Mucosa of rectum (tissue), 2 donors: ENCODE measurements at regions not wholly inside any gene's neighbourhood (a gene's known extent, or its start where the extent isn't known, plus 50 kb on each side); places are given as distances from the start of the nearest gene placed in this dataset.

Experiments
- H3K27ac ChIP-seq, 2 donors: one replicate each; pipeline ENCODE4 v1.7.0; 2013; ENCODE audit warnings: inconsistent platforms in 2 of 2, low read depth in 2 of 2, low read length in 2 of 2
- H3K27me3 ChIP-seq, 2 donors: one replicate each; pipeline ENCODE4 v1.7.0; 2013; ENCODE audit warnings: low read length in 2 of 2; ENCODE audit not compliant: control insufficient read depth in 2 of 2, insufficient read depth in 2 of 2
- H3K36me3 ChIP-seq, 2 donors: one replicate each; pipeline ENCODE4 v1.7.0; 2013; ENCODE audit warnings: low read length in 2 of 2; ENCODE audit not compliant: control insufficient read depth in 2 of 2, insufficient read depth in 2 of 2
- H3K4me1 ChIP-seq, 2 donors: one replicate each; pipeline ENCODE4 v1.7.0; 2013; ENCODE audit warnings: low read length in 2 of 2, mild to moderate bottlenecking in 1 of 2; ENCODE audit not compliant: control insufficient read depth in 2 of 2, insufficient read depth in 2 of 2
- H3K4me3 ChIP-seq, 2 donors: one replicate each; pipeline ENCODE4 v1.7.0; 2013; ENCODE audit warnings: low read length in 2 of 2
- H3K9ac ChIP-seq, 2 donors: one replicate each; pipeline ENCODE4 v1.7.0; 2013; ENCODE audit warnings: low read length in 2 of 2, low read depth in 1 of 2, mild to moderate bottlenecking in 1 of 2
- H3K9me3 ChIP-seq, 2 donors: one replicate each; pipeline ENCODE4 v1.7.0; 2013; ENCODE audit warnings: low read length in 2 of 2; ENCODE audit not compliant: control insufficient read depth in 2 of 2
- donor health status: healthy.
- donor health status: Normal muscosa, but diverticular disease.

GRCh38 chr13:71067165-71067815, 799.7 kb downstream of the DACH1 start:
- Histone ChIP-seq H3K9ac (no peak overlapping the region), H3K27ac (no peak overlapping the region), H3K36me3 (no peaks in the 10 kb centered on the region), H3K27me3 (no peaks in the 10 kb centered on the region), H3K9me3 (no peaks in the 10 kb centered on the region), H3K4me3 (no peak overlapping the region), H3K4me1 (no peaks in the 10 kb centered on the region)

- H3K27ac ChIP-seq: no peak overlapping the region
- no peaks in the 10 kb centered on the region for H3K36me3 ChIP-seq
- no peaks in the 10 kb centered on the region for H3K4me1 ChIP-seq
- no peaks in the 10 kb centered on the region for H3K27me3 ChIP-seq
- no peak overlapping the region for H3K9ac ChIP-seq
- no peaks in the 10 kb centered on the region for H3K9me3 ChIP-seq
- no peak overlapping the region for H3K4me3 ChIP-seq
Measured at GRCh38 chr13:71056581-71056980, 810.4 kb downstream of the DACH1 start.

GRCh38 chr13:71055644-71056043, 811.4 kb downstream of the DACH1 start:
- H3K27me3 ChIP-seq: no peaks in the 10 kb centered on the region
- H3K9ac ChIP-seq: no peak overlapping the region
- H3K9me3 ChIP-seq: no peaks in the 10 kb centered on the region

GRCh38 chr13:71055047-71055446, 812.0 kb downstream of the DACH1 start:
- Histone ChIP-seq H3K4me1 (no peaks in the 10 kb centered on the region), H3K36me3 (no peaks in the 10 kb centered on the region), H3K4me3 (no peak overlapping the region), H3K9ac (no peak overlapping the region), H3K9me3 (no peaks in the 10 kb centered on the region), H3K27ac (no peak overlapping the region), H3K27me3 (no peaks in the 10 kb centered on the region)

More at GRCh38 chr13:71055644-71056043, 811.4 kb downstream of the DACH1 start:
- Histone ChIP-seq H3K4me3 (no peak overlapping the region), H3K36me3 (no peaks in the 10 kb centered on the region), H3K4me1 (no peaks in the 10 kb centered on the region), H3K27ac (no peak overlapping the region)

GRCh38 chr13:71054358-71054757, 812.6 kb downstream of the DACH1 start:
- Histone ChIP-seq H3K4me3 (no peak overlapping the region), H3K9ac (no peak overlapping the region), H3K9me3 (no peaks in the 10 kb centered on the region), H3K27me3 (no peaks in the 10 kb centered on the region), H3K4me1 (no peaks in the 10 kb centered on the region), H3K27ac (no peak overlapping the region), H3K36me3 (no peaks in the 10 kb centered on the region)

- no peaks in the 10 kb centered on the region for H3K36me3 ChIP-seq
- H3K4me3 ChIP-seq: no peak overlapping the region
- no peaks in the 10 kb centered on the region for H3K9me3 ChIP-seq
- H3K27me3 ChIP-seq: no peaks in the 10 kb centered on the region
- no peak overlapping the region for H3K9ac ChIP-seq
- H3K4me1 ChIP-seq: no peaks in the 10 kb centered on the region
- H3K27ac ChIP-seq: no peak overlapping the region
Measured at GRCh38 chr13:71051573-71051972, 815.4 kb downstream of the DACH1 start.

- Histone ChIP-seq H3K4me1 (no peaks in the 10 kb centered on the region), H3K9me3 (no peaks in the 10 kb centered on the region), H3K27ac (no peak overlapping the region)
Measured at GRCh38 chr13:71046360-71047079, 820.5 kb downstream of the DACH1 start.

GRCh38 chr13:71045101-71045500, 821.9 kb downstream of the DACH1 start:
- Histone ChIP-seq H3K9me3 (no peaks in the 10 kb centered on the region), H3K9ac (no peak overlapping the region), H3K4me1 (no peaks in the 10 kb centered on the region), H3K36me3 (no peaks in the 10 kb centered on the region), H3K27me3 (no peaks in the 10 kb centered on the region), H3K27ac (no peak overlapping the region), H3K4me3 (no peak overlapping the region)

More at GRCh38 chr13:71046360-71047079, 820.5 kb downstream of the DACH1 start:
- Histone ChIP-seq H3K36me3 (no peaks in the 10 kb centered on the region), H3K4me3 (no peak overlapping the region), H3K9ac (no peak overlapping the region), H3K27me3 (no peaks in the 10 kb centered on the region)

- H3K9ac ChIP-seq: no peak overlapping the region
- H3K9me3 ChIP-seq: no peaks in the 10 kb centered on the region
- H3K4me1 ChIP-seq: no peaks in the 10 kb centered on the region
- H3K27ac ChIP-seq: no peak overlapping the region
- no peaks in the 10 kb centered on the region for H3K27me3 ChIP-seq
- H3K36me3 ChIP-seq: no peaks in the 10 kb centered on the region
- H3K4me3 ChIP-seq: no peak overlapping the region
Measured at GRCh38 chr13:71039440-71039839, 827.6 kb downstream of the DACH1 start.

- H3K4me3 ChIP-seq: no peak overlapping the region
- no peaks in the 10 kb centered on the region for H3K4me1 ChIP-seq
- no peaks in the 10 kb centered on the region for H3K27me3 ChIP-seq
- no peaks in the 10 kb centered on the region for H3K9me3 ChIP-seq
- H3K27ac ChIP-seq: no peak overlapping the region
- no peaks in the 10 kb centered on the region for H3K36me3 ChIP-seq
- no peak overlapping the region for H3K9ac ChIP-seq
Measured at GRCh38 chr13:71034018-71034417, 833.0 kb downstream of the DACH1 start.
